ENCODE measurements at regions not wholly inside any gene's neighbourhood (a gene's known extent, or its start where the extent isn't known, plus 50 kb on each side); places are given as distances from the start of the nearest gene placed in this dataset.
"Not testable (repeated sequence)": the region's sequence is repeated elsewhere in the genome, so short reads cannot be mapped to it uniquely, and the experiment has no call there.

DNA sequence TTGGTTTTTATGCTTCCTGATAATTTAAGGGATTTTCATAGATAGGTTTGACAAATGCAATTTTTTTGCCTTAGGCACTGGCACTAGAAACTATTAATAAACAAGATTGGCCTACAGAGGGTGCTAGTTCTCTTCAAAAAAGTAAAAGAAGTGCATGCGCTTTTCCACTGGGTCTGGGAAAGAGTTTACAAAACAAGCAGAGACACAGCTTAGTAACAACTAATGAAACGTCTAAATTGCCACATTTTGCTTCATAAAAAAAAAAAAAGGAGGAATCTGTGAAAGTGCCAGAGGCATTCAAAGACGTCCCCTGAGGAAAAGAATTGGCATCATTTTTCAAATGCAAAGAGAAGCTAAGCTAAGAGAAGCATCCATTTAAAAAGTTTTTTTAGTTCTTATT lies 58.3 kb upstream of the EEA1 start:
- no peak for DNase-seq

- peak; percentile 6 for DNase-seq
These were observed 58.9 kb upstream of the EEA1 start for GRCh38 chr12:92987846-92988621.

GRCh38 chr12:92988622-92989130 lies 59.6 kb upstream of the EEA1 start:
- DNase-seq, result no peak

- no peak for DNase-seq
These were observed 60.8 kb upstream of the EEA1 start for GRCh38 chr12:92989715-92990484.

- DNase-seq, result no peak
These were observed 62.0 kb upstream of the EEA1 start for GRCh38 chr12:92991134-92991533.

- no peak for DNase-seq
These were observed 62.9 kb upstream of the EEA1 start for GRCh38 chr12:92992041-92992440.

DNA sequence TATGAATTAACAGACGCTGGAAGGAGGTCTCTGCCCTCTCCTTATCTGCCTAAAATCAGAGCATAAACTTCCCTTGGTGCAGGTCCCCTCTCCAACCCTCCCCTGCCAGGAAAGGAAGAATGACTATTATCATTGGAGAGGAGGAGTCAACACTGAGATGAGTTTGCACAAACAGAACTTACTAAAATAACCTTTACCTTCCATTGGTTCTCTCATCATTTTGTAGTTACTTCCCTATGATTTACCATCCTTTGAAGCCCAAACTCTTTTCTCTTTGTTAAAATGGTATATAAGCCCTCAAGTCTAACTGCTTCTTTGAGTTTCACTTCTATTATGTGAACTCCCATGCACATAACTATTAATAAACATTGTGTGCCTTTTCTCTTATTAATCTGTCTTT lies 64.2 kb upstream of the EEA1 start:
- no peak for DNase-seq

DNA sequence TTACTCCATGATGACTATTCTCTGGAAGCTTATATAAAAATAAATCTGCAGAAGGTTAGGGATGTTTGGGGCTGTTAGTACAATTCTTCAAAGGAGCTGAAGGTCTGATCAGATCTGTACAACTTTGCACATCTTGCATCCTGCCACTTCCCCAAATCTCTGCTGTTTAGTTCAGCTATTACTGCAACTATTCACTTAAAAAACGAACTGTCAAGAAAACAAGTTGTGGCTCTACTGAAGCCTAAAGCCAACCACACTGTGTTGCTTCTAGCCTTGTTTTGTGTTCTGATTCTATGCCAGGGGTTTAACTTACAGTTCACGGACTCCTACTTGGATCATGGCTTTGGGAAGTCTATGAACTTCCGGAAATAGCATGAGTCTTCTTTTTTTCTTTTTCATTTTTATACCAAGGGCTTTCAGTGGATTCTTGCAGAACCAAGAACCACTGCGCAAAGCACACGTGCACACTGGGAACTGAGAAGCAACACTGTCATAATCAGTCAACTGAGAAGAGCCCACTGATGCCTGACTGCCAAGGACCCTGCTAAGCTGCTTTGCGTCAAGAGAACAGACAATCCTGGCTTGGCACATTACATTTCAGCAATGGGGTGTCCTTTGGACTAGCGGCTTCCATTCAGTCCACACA lies 66.3 kb upstream of the EEA1 start:
- no peak for DNase-seq

DNA sequence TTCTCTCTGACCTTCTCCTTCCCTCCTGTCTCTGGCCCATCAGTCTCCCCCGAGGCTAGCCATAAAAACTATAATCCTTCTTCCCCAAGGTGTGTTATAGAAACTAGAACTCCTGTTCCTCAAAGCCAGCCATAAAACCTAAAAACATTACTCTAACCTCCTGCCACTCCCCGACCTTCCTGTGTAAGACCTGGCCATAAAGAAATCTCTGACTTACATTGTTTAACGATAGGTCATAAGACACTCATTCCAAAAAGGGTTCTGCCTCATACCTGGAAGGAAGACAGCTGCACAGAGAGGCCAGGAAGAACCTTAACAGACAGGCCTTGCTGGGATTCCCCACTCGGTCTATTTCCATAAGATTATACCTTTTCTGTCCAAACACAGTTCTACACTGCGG lies 70.9 kb upstream of the EEA1 start:
- DNase-seq, result no peak

DNA sequence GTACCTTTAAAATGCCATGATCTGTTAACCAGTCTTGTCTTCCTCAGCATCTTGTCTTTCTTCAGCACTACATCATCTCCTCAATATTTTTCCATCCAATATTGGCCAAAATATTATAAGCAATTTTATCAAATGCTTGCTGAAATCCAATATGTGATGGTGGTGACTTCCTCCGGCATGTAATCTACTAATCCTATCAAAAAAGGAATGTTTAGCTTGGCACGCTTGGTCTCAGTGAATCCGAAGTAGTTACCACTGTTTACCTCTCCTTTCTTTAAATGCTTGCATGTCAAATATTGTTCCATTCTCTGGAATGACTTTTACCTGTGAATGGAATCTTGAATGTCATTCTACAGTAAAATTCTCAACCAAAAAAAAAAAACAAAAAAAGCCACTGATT lies 72.3 kb upstream of the EEA1 start:
- DNase-seq, result no peak

DNA sequence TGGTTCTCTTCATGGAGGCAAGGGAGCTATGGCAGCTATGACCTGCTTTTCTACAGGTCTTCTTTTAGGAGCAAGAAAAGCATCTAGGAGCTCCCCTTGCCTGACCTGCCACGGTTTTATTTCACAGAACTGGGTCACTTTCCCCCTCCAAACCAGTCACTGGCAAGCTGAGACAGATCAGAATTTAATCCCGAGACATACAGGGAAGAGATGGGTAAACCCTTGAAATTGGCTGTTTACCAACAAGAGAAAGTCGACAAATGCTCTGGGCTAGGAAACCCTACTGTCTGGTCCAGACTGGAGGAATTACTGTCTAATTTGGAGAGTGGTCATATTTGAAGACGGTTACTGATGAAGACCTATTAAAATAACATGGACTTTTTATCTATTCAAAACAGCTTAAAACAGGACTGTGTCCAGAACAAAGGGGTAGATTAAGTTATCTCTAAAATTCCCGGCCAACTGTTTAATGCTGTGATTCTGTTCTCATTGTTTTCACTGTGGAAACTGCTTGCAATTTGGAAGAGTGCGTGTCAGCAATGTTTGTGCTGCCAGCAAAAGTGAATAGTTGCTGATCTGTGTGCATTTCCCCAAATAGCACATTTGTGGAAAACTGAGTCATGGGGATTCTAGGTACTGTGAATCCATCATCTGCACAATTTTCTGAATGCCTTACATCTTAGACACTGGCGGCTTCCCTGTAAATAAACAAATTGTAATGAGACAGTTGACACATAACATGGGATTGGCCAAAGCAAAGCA lies 73.4 kb upstream of the EEA1 start:
- no peak for DNase-seq

- no peak for DNase-seq
These were observed 74.6 kb upstream of the EEA1 start for GRCh38 chr12:93003531-93004239.

GRCh38 chr12:93005928-93006392 lies 76.9 kb upstream of the EEA1 start:
- DNase-seq, result no peak

- no peak for DNase-seq
These were observed 77.5 kb upstream of the EEA1 start for GRCh38 chr12:93006471-93007208.

- DNase-seq, result no peak
These were observed 78.4 kb upstream of the EEA1 start for GRCh38 chr12:93007544-93007943.

DNA sequence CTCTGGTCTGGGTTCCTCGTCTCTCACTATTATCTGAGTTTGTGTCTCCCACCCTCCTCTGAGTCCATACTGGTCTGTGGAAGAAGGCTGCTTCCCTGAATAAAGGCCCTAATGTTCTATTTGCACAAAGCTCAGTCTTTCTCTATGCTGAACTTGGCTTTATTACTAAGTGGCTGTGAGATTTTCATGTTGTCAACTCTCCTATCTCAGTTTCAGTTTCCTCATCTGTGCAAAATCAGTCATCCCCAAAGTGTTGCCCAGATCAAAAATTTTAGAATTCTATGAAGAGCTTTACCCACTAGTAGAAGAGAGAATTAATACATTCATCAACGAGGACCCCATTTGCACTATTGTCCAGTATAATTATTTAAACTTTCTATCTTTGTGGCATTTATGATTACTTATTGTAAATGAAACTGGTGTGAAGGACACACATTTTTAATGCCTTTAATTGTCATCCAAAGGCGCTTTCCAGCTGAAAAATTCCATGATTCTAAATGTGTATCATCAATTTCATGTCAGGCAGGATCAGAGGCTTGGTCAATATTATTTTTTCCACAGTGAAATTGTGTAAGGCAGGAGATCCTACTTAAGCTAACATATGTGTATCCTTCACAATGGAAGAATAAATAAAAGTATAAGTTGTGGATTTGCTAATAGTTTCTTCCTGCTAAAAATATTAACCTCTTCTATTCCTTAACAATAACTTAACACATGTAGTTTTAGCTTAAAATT lies 79.1 kb upstream of the EEA1 start:
- DNase-seq, result no peak

GRCh38 chr12:93008880-93009279 lies 79.8 kb upstream of the EEA1 start:
- not testable (repeated sequence) for DNase-seq

DNA sequence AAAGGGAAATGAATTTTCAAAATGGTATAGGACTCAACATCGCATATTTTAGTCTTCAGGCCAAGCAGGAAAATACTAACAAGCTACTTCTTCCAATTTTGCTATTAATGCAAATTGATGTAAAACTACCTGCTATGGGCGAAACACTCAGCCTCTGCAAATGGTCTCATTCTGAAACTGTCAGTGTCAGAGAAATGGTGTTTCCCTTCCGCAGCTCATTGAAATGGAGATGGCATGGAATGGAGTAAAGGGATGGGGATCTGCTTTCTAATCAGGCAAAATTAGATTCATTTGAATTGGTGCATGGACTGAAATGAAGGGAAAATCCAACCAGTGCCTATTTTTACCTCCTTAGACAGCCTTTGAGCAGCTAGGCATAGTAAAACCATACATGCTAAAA lies 80.4 kb upstream of the EEA1 start:
- no peak for DNase-seq

GRCh38 chr12:93010461-93010860 lies 81.4 kb upstream of the EEA1 start:
- DNase-seq, result no peak

GRCh38 chr12:93011100-93011499 lies 82.0 kb upstream of the EEA1 start:
- DNase-seq, result no peak

All from activated naive CD4-positive, alpha-beta T cell treated with Interleukin-2 at 50 U/mL for 16 hours (primary cell).